ENCODE measurements at regions not wholly inside any gene's neighbourhood (a gene's known extent, or its start where the extent isn't known, plus 50 kb on each side); places are given as distances from the start of the nearest gene placed in this dataset.

GRCh38 chr13:103517768-103518102, 451.5 kb upstream of the SLC10A2 start:
- H3K4me1 ChIP-seq: no peaks in the 10 kb centered on the region

GRCh38 chr13:103517066-103517767, 451.0 kb upstream of the SLC10A2 start:
- Histone ChIP-seq H3K4me3 (no peak overlapping the region), H3K27me3 (no peaks in the 10 kb centered on the region), H3K27ac (no peak overlapping the region), H3K9me3 (no peaks in the 10 kb centered on the region), H3K4me1 (no peaks in the 10 kb centered on the region), H3K36me3 (no peaks in the 10 kb centered on the region)
- intact Hi-C loops (cut with DNase I; ENCODE audit: low total_unique reads): no loop called here
- TF ChIP-seq POLR2A (IDR thresholded peaks at IDR 0.05) (no peak), CTCF (IDR thresholded peaks at IDR 0.05) (no peak)
- DNase-seq: no peak

More at GRCh38 chr13:103517768-103518102, 451.5 kb upstream of the SLC10A2 start:
- intact Hi-C loops (cut with DNase I; ENCODE audit: low total_unique reads): no loop called here
- no peak overlapping the region for H3K27ac ChIP-seq
- no peaks in the 10 kb centered on the region for H3K9me3 ChIP-seq
- no peaks in the 10 kb centered on the region for H3K27me3 ChIP-seq
- no peak for DNase-seq
- TF ChIP-seq CTCF (IDR thresholded peaks at IDR 0.05): no peak
- no peak for TF ChIP-seq POLR2A (IDR thresholded peaks at IDR 0.05)
- H3K4me3 ChIP-seq: no peak overlapping the region
- H3K36me3 ChIP-seq: no peaks in the 10 kb centered on the region

- Histone ChIP-seq H3K36me3 (no peaks in the 10 kb centered on the region), H3K27me3 (no peaks in the 10 kb centered on the region), H3K4me3 (no peak overlapping the region), H3K4me1 (no peaks in the 10 kb centered on the region), H3K27ac (no peak overlapping the region), H3K9me3 (no peaks in the 10 kb centered on the region)
- TF ChIP-seq CTCF (IDR thresholded peaks at IDR 0.05) (no peak), POLR2A (IDR thresholded peaks at IDR 0.05) (no peak)
- DNase-seq: no peak
- intact Hi-C loops (cut with DNase I; ENCODE audit: low total_unique reads): no loop called here
Observed at GRCh38 chr13:103516015-103516795, 450.0 kb upstream of the SLC10A2 start.

- no peak overlapping the region for H3K27ac ChIP-seq
- TF ChIP-seq POLR2A (IDR thresholded peaks at IDR 0.05): no peak
- TF ChIP-seq CTCF (IDR thresholded peaks at IDR 0.05): no peak
- no peak overlapping the region for H3K4me3 ChIP-seq
- no peaks in the 10 kb centered on the region for H3K27me3 ChIP-seq
- intact Hi-C loops (cut with DNase I; ENCODE audit: low total_unique reads): no loop called here
- H3K36me3 ChIP-seq: no peaks in the 10 kb centered on the region
- H3K4me1 ChIP-seq: no peaks in the 10 kb centered on the region
- no peak for DNase-seq
- no peaks in the 10 kb centered on the region for H3K9me3 ChIP-seq
Observed at GRCh38 chr13:103515410-103515809, 449.2 kb upstream of the SLC10A2 start.

GRCh38 chr13:103514619-103515018, 448.4 kb upstream of the SLC10A2 start:
- H3K4me1 ChIP-seq: no peaks in the 10 kb centered on the region
- no peak overlapping the region for H3K4me3 ChIP-seq
- H3K27me3 ChIP-seq: no peaks in the 10 kb centered on the region
- no peak for DNase-seq
- TF ChIP-seq CTCF (IDR thresholded peaks at IDR 0.05) (no peak), POLR2A (IDR thresholded peaks at IDR 0.05) (no peak)
- no peaks in the 10 kb centered on the region for H3K9me3 ChIP-seq
- intact Hi-C loops (cut with DNase I; ENCODE audit: low total_unique reads): no loop called here
- H3K27ac ChIP-seq: no peak overlapping the region
- H3K36me3 ChIP-seq: no peaks in the 10 kb centered on the region
